ENCODE measurements at regions not wholly inside any gene's neighbourhood (a gene's known extent, or its start where the extent isn't known, plus 50 kb on each side); places are given as distances from the start of the nearest gene placed in this dataset.

DNA sequence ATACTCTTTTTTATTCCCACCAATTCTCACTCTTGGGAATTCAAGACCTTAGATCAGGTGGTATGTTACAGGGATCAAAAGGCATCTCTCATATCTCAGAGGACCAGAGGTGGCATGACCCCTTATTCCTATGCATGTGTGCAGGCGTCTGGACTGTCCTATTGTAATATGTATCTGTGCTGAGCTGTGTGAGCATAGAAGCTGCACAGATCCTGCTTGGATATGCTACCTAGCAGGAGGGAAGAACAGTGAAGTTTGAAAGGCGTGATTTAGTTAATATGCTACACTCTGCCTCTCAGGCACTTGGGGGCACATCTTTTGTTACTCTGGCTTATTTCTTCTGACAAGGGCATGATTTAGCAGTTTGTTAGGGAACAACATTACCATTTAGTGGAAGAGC, 86.7 kb upstream of the ZRANB2 start:
- ChIA-PET CTCF (no interaction called here), POLR2A (no interaction called here)
- no peaks in the 10 kb centered on the region for H3K36me3 ChIP-seq (ENCODE audit: control insufficient read depth, insufficient read depth, low read length)
- H3K27me3 ChIP-seq (ENCODE audit: control insufficient read depth, insufficient read depth, low read length) = no peaks in the 10 kb centered on the region
- H3K4me1 ChIP-seq (ENCODE audit: control insufficient read depth, insufficient read depth, low read length) = no peaks in the 10 kb centered on the region
- H3K4me3 ChIP-seq (ENCODE audit: low read depth in 2 of 2, low read length in 2 of 2) = no peak overlapping the region
- H3K27ac ChIP-seq (ENCODE audit: low read length) = no peak overlapping the region
- no peaks in the 10 kb centered on the region for H3K9me3 ChIP-seq (ENCODE audit: control insufficient read depth, insufficient read depth, low read depth, low read length)
- intact Hi-C loops (cut with micrococcal nuclease; ENCODE audit: unreplicated experiment) = no loop called here
- BruUV-seq (replicated peaks) = no TSS peak
- in situ Hi-C loops (cut with HindIII; ENCODE audit: low pct_unique_long_range_greater_than_20kb, low sequenced_read_pairs) = no loop called here
- no peak for ATAC-seq
- DNase-seq (ENCODE audit: low read depth, low spot score) = no peak
- no peak for TF ChIP-seq POLR2AphosphoS5 (IDR thresholded peaks at IDR 0.05; ENCODE audit: low read depth, low read length)
- no peak for TF ChIP-seq TCF7L2 (IDR thresholded peaks at IDR 0.05; ENCODE audit: low read depth, low read length)
- TF ChIP-seq, protein P1, sequence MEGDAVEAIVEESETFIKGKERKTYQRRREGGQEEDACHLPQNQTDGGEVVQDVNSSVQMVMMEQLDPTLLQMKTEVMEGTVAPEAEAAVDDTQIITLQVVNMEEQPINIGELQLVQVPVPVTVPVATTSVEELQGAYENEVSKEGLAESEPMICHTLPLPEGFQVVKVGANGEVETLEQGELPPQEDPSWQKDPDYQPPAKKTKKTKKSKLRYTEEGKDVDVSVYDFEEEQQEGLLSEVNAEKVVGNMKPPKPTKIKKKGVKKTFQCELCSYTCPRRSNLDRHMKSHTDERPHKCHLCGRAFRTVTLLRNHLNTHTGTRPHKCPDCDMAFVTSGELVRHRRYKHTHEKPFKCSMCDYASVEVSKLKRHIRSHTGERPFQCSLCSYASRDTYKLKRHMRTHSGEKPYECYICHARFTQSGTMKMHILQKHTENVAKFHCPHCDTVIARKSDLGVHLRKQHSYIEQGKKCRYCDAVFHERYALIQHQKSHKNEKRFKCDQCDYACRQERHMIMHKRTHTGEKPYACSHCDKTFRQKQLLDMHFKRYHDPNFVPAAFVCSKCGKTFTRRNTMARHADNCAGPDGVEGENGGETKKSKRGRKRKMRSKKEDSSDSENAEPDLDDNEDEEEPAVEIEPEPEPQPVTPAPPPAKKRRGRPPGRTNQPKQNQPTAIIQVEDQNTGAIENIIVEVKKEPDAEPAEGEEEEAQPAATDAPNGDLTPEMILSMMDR (IDR thresholded peaks at IDR 0.05) = no peak
- TF ChIP-seq, protein P2, sequence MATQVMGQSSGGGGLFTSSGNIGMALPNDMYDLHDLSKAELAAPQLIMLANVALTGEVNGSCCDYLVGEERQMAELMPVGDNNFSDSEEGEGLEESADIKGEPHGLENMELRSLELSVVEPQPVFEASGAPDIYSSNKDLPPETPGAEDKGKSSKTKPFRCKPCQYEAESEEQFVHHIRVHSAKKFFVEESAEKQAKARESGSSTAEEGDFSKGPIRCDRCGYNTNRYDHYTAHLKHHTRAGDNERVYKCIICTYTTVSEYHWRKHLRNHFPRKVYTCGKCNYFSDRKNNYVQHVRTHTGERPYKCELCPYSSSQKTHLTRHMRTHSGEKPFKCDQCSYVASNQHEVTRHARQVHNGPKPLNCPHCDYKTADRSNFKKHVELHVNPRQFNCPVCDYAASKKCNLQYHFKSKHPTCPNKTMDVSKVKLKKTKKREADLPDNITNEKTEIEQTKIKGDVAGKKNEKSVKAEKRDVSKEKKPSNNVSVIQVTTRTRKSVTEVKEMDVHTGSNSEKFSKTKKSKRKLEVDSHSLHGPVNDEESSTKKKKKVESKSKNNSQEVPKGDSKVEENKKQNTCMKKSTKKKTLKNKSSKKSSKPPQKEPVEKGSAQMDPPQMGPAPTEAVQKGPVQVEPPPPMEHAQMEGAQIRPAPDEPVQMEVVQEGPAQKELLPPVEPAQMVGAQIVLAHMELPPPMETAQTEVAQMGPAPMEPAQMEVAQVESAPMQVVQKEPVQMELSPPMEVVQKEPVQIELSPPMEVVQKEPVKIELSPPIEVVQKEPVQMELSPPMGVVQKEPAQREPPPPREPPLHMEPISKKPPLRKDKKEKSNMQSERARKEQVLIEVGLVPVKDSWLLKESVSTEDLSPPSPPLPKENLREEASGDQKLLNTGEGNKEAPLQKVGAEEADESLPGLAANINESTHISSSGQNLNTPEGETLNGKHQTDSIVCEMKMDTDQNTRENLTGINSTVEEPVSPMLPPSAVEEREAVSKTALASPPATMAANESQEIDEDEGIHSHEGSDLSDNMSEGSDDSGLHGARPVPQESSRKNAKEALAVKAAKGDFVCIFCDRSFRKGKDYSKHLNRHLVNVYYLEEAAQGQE (IDR thresholded peaks at IDR 0.05; ENCODE audit: insufficient read depth in 1 of 2, low read depth in 2 of 2, low read length in 1 of 2) = no peak

DNA sequence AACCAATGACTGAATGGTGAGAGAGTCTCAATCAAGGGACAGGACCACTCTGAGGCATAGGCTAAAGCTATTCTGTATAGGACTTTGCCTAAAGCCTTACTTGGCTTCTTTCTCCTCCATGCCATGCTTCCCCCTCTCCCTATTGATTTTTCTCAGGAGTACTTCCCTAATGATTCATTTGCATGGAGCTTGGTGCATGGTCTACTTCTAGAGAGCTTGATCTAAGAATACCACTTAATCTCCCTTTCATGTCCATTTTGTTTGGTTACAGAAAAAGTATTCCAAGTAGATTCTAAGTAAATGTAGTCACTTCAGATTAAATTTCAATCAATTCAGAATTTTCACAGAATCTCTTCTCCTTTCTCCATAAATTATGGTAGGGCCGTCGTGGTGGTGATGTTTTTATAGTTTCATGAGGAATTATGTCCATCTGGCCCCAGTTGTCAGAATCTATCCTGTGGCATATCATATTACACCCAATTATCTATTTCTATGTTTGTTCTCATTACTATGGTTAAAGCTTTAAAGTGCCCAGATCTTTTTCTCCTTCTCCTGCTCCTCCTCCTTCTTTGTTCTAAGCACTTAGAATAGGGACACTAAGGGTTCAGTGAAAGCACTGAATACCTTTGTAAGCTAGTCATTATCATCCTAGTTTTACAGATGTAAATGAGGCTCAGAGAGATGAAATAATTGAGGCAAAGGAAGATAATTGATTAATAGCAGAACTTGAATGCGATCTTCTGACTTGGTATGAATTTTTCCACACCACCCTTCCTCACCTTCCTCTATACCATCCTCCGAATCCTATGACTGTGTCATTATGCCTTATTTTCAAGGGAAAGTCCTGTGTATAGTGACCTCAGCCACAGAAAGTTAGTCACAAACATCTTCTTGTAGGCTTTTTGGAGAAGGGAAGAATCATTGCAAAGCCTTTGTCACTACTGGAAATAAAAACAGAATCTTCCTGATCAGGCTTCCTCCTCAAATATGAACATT, 85.6 kb upstream of the ZRANB2 start:
- TF ChIP-seq TCF7L2 (IDR thresholded peaks at IDR 0.05; ENCODE audit: low read depth, low read length) = no peak
- TF ChIP-seq, protein P2 (IDR thresholded peaks at IDR 0.05; ENCODE audit: insufficient read depth in 1 of 2, low read depth in 2 of 2, low read length in 1 of 2) = no peak
- TF ChIP-seq, protein P1 (IDR thresholded peaks at IDR 0.05) = no peak
- TF ChIP-seq SIN3A (IDR thresholded peaks at IDR 0.05; ENCODE audit: borderline replicate concordance, insufficient read depth, low read depth, low read length) = no peak
- no peak for TF ChIP-seq POLR2AphosphoS5 (IDR thresholded peaks at IDR 0.05; ENCODE audit: low read depth, low read length)
- Histone ChIP-seq H3K27ac (ENCODE audit: low read length) (no peak overlapping the region), H3K4me1 (ENCODE audit: control insufficient read depth, insufficient read depth, low read length) (no peaks in the 10 kb centered on the region), H3K36me3 (ENCODE audit: control insufficient read depth, insufficient read depth, low read length) (no peaks in the 10 kb centered on the region), H3K27me3 (ENCODE audit: control insufficient read depth, insufficient read depth, low read length) (no peaks in the 10 kb centered on the region), H3K4me3 (ENCODE audit: low read depth in 2 of 2, low read length in 2 of 2) (no peak overlapping the region), H3K9me3 (ENCODE audit: control insufficient read depth, insufficient read depth, low read depth, low read length) (no peaks in the 10 kb centered on the region)
- BruUV-seq (replicated peaks) = no TSS peak
- ChIA-PET POLR2A (no interaction called here), CTCF (no interaction called here)
- in situ Hi-C loops (cut with HindIII; ENCODE audit: low pct_unique_long_range_greater_than_20kb, low sequenced_read_pairs) (no loop called here), intact Hi-C loops (cut with micrococcal nuclease; ENCODE audit: unreplicated experiment) (no loop called here)
- no peak for DNase-seq (ENCODE audit: low read depth, low spot score)
- no peak for ATAC-seq
